NCI-H1436 treated with DMSO at 0.1 percent for 48 hours (cell line): ENCODE measurements at regions not wholly inside any gene's neighbourhood (a gene's known extent, or its start where the extent isn't known, plus 50 kb on each side); places are given as distances from the start of the nearest gene placed in this dataset.
"Not testable (repeated sequence)": the region's sequence is repeated elsewhere in the genome, so short reads cannot be mapped to it uniquely, and the experiment has no call there.

Source experiments
- DNase-seq: peaks from one replicate; lab custom pipeline; 2025; lab: John Stamatoyannopoulos, UW

DNA sequence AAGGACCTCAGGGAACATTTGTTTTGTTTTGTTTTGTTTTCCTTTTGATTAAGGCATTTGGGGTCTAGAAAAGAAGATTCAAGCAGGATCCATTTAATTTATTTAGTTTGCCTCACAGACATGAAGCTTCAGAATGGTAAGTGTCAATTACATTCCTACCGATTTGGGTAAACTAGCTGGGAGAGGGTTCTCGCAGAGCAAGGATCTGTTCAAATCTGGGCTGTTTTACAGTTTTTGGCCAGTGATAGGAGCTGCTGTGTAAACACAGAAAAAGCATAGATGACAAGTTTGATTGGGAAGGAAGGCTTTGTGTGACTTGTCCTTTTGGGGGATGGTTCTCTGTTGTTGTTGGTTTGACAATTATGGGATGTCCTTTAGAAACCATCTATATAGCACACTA is 470.3 kb upstream of the WWC1 start:
- no peak for DNase-seq

DNA sequence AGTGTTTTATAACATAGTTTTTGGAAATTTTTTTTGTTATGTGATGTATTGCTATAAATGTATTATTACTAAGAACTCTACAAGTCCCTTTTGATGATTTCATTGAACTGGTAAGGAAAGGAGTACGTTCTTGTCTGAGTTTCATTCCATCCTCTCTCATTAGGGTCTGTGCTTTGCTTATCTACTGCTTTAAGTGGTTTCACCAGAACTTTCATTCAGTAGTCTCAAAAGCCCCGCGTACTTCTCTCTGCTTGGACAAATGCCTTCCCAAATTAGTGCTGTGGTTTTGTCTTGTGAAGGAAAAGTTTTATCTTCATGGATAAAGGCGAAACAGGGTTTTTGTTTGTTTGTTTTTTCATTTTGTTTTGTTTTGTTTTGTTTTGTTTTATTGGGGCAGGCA is 469.8 kb upstream of the WWC1 start:
- DNase-seq, result no peak

DNA sequence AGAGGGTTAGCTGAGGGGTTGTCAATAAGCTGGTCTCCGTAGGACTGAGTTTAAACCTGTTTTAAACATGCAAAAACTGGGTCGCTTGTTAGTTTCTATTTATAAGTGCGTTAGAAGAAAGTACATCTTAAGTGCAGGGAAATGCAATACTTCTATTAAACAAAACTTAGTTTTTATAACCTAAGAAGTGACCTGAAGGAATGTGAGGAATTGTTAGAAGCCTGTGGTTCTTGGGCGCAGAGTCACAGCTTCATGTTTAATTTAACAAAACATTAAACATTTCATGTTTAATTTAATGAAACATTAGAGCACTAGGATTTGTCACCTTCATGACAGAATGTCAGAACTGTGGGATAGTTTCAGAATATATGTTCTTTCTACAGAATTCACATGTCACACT is 469.2 kb upstream of the WWC1 start:
- no peak for DNase-seq

GRCh38 chr5:167823405-167823804 is 468.0 kb upstream of the WWC1 start:
- no peak for DNase-seq

DNA sequence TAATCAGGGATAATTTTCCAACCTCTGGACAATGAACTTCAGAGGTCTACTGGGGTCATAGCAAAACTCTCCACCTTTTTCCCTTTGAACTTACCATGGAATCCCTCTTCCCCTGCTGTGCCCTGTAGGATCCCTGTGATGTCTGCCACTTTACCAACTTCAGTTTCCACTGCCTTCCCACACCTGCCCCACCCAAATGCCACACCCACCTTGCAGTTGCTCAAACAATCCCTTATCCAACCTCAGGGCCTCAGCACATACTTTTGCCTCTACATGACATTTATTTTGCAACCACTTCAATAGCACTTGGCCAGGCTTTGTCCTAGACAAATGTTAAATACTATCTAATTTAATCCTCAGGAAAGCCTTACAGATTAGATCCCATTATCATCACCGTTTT is 463.7 kb upstream of the WWC1 start:
- no peak for DNase-seq

- no peak for DNase-seq
Observed at GRCh38 chr5:167831754-167832504, 459.5 kb upstream of the WWC1 start.

GRCh38 chr5:167832609-167833008 is 458.8 kb upstream of the WWC1 start:
- no peak for DNase-seq

- no peak for DNase-seq
Observed at GRCh38 chr5:167833456-167833855, 458.0 kb upstream of the WWC1 start.

DNA sequence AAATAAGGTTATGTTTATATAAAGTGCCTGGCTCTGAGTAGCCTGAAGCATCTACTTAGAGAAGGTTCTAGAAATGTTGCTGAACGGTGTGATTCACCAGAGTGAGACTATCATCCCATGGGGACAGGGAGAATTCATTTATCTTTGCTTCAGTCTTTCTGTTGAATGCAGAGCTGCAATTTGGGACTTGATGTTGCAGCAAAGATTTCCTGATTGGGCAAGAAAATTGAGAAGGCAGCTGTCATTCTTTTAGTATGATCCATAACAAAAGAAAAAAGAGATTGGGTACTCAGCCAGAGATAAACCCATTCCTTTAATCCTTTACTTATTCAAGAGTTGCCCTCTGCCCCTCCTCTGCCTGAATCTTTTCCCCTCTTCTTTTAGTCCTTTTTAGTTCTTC is 456.3 kb upstream of the WWC1 start:
- no peak for DNase-seq

DNA sequence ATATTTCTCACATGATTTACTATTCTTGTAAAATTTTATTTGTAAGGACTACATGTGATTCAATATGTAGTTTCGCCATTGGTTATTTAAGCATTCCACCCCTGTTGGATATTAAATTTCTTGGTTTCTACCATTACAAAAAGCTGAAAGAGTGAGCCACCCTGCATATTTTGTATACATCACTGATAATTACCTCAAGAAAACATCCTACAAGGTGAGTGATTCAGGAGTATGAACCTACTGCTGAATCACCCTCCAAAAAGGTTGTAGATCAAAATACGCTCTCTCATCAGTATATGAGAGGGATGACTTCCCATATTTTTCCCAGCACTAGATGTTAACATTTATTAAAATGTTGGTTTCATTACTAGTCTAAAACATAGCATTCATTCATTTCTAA is 454.3 kb upstream of the WWC1 start:
- no peak for DNase-seq

- no peak for DNase-seq
Observed at GRCh38 chr5:167839065-167839464, 452.4 kb upstream of the WWC1 start.

- no peak for DNase-seq
Observed at GRCh38 chr5:167840527-167841130, 450.8 kb upstream of the WWC1 start.

- no peak for DNase-seq
Observed at GRCh38 chr5:167843881-167844572, 447.4 kb upstream of the WWC1 start.

GRCh38 chr5:167845952-167846351 is 445.5 kb upstream of the WWC1 start:
- DNase-seq, result no peak

GRCh38 chr5:167849874-167850273 is 441.6 kb upstream of the WWC1 start:
- no peak for DNase-seq

- DNase-seq, result no peak
Observed at GRCh38 chr5:167850911-167851310, 440.5 kb upstream of the WWC1 start.

DNA sequence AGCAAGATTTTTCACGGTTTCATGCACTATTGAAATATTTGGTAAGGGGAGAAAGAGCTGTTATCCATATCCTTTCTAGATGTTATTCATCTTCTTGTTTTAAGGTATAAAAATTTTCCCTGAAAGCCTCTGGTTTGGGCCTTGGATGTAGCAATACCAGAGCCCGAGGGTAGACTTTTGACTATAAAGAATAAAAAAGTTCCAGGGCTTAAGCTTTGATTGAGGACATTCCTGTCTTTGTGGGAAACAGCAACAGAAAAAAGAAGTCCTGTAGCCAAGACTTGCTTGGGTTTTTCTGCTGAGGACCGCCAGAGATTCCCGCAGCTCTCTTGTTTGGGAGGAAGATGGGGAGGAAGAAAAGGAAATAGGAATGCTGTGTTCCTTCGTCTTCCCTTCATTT is 440.0 kb upstream of the WWC1 start:
- no peak for DNase-seq

- no peak for DNase-seq
Observed at GRCh38 chr5:167852515-167852914, 438.9 kb upstream of the WWC1 start.

DNA sequence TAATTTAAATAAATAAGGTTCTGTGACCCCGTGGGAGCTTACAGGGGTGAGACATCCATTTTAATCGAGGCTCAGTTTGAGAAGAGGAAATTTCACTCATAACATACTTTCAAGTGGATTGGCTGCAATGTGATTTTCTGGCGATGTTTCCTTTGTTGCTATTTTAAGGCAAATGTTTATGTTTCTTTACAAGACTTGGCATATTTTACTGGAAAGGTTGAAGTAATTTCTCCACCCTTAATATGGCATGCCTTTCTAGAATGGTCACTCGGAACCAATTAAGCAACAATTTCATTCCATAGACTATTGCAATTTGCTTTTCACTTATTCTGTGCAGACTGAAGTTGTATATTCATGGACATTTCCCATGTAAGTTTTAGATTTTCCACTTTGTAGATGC is 438.0 kb upstream of the WWC1 start:
- DNase-seq, result no peak

- no peak for DNase-seq
Observed at GRCh38 chr5:167855818-167856217, 435.6 kb upstream of the WWC1 start.

- no peak for DNase-seq
Observed at GRCh38 chr5:167857321-167857720, 434.1 kb upstream of the WWC1 start.

DNA sequence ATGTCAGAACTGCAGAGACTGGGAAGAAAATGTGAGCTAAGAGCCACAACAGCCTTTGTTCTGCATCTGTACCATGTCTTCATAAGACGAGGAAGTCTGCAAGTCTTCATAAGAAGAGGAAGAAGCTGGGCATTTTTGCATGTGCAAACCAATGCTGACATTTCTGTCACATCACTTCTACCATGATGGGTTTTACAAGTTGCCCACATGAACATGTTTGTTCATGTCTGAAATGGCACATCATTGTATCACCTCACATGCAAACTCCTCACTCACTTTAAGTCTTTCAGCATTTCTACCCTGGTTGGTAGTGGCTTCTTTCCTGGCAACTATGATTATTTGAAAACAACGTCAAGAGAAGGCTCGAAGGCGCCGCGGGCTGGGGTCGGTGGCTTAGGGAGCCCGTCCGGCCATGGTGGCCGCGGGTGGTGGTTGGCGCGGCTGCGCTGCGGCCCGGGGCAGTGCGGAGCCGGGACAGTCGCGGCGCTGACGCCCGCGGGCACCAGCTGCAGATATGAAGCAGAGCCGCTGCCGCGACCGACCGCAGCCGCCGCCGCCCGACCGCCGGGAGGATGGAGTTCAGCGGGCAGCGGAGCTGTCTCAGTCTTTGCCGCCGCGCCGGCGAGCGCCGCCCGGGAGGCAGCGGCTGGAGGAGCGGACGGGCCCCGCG is 433.1 kb upstream of the WWC1 start:
- not testable (repeated sequence) for DNase-seq
